ENCODE measurements at regions not wholly inside any gene's neighbourhood (a gene's known extent, or its start where the extent isn't known, plus 50 kb on each side); places are given as distances from the start of the nearest gene placed in this dataset.

- H3K36me3 ChIP-seq (ENCODE audit: control insufficient read depth, insufficient read depth, low read length): no peaks in the 10 kb centered on the region
- no peak overlapping the region for H3K4me3 ChIP-seq (ENCODE audit: low read depth in 2 of 2, low read length in 2 of 2)
- ChIA-PET CTCF (interaction anchor here (0.6 kb wide), 1 partner anchor 153 kb away, joined by 3 read pairs; no protein-coding TSS in a partner anchor), POLR2A (no interaction called here)
- BruUV-seq (replicated peaks): no TSS peak
- H3K27ac ChIP-seq (ENCODE audit: low read length): no peak overlapping the region
- intact Hi-C loops (cut with micrococcal nuclease; ENCODE audit: unreplicated experiment): no loop called here
- peaks cover 7% of the 10 kb centered on the region; the same call in 1 of the 2 replicates for H3K27me3 ChIP-seq (ENCODE audit: control insufficient read depth, insufficient read depth, low read length)
- DNase-seq (ENCODE audit: low read depth, low spot score): no peak
- H3K9me3 ChIP-seq (ENCODE audit: control insufficient read depth, insufficient read depth, low read depth, low read length): no peaks in the 10 kb centered on the region
- no peaks in the 10 kb centered on the region for H3K4me1 ChIP-seq (ENCODE audit: control insufficient read depth, insufficient read depth, low read length)
- TF ChIP-seq REST (IDR thresholded peaks at IDR 0.05; ENCODE audit: insufficient read depth in 1 of 2, low read depth in 2 of 2, low read length in 1 of 2): no peak
- TF ChIP-seq POLR2AphosphoS5 (IDR thresholded peaks at IDR 0.05; ENCODE audit: low read depth, low read length): no peak
- no peak for TF ChIP-seq SIN3A (IDR thresholded peaks at IDR 0.05; ENCODE audit: borderline replicate concordance, insufficient read depth, low read depth, low read length)
- no peak for TF ChIP-seq TCF7L2 (IDR thresholded peaks at IDR 0.05; ENCODE audit: low read depth, low read length)
- no peak for TF ChIP-seq CTCF (IDR thresholded peaks at IDR 0.05)
- in situ Hi-C loops (cut with HindIII; ENCODE audit: low pct_unique_long_range_greater_than_20kb, low sequenced_read_pairs): no loop called here
- no peak for ATAC-seq
These were observed 212.9 kb downstream of the TFAP2C start for GRCh38 chr20:56842056-56842455.

GRCh38 chr20:56843386-56843785, 214.3 kb downstream of the TFAP2C start:
- DNase-seq (ENCODE audit: low read depth, low spot score): no peak
- intact Hi-C loops (cut with micrococcal nuclease; ENCODE audit: unreplicated experiment) (no loop called here), in situ Hi-C loops (cut with HindIII; ENCODE audit: low pct_unique_long_range_greater_than_20kb, low sequenced_read_pairs) (no loop called here)
- Histone ChIP-seq H3K36me3 (ENCODE audit: control insufficient read depth, insufficient read depth, low read length) (no peaks in the 10 kb centered on the region), H3K4me3 (ENCODE audit: low read depth in 2 of 2, low read length in 2 of 2) (no peak overlapping the region), H3K27me3 (ENCODE audit: control insufficient read depth, insufficient read depth, low read length) (no peaks in the 10 kb centered on the region), H3K27ac (ENCODE audit: low read length) (no peak overlapping the region), H3K9me3 (ENCODE audit: control insufficient read depth, insufficient read depth, low read depth, low read length) (no peaks in the 10 kb centered on the region), H3K4me1 (ENCODE audit: control insufficient read depth, insufficient read depth, low read length) (no peaks in the 10 kb centered on the region)
- BruUV-seq (replicated peaks): no TSS peak
- ChIA-PET POLR2A (no interaction called here), CTCF (interaction anchor here (0.6 kb wide), 1 partner anchor 205 kb away, joined by 5 read pairs; no protein-coding TSS in a partner anchor)
- no peak for TF ChIP-seq REST (IDR thresholded peaks at IDR 0.05; ENCODE audit: insufficient read depth in 1 of 2, low read depth in 2 of 2, low read length in 1 of 2)
- TF ChIP-seq CTCF (IDR thresholded peaks at IDR 0.05): no peak
- no peak for TF ChIP-seq POLR2AphosphoS5 (IDR thresholded peaks at IDR 0.05; ENCODE audit: low read depth, low read length)
- TF ChIP-seq TCF7L2 (IDR thresholded peaks at IDR 0.05; ENCODE audit: low read depth, low read length): no peak
- TF ChIP-seq SIN3A (IDR thresholded peaks at IDR 0.05; ENCODE audit: borderline replicate concordance, insufficient read depth, low read depth, low read length): no peak
- ATAC-seq: no peak
